ENCODE measurements at regions not wholly inside any gene's neighbourhood (a gene's known extent, or its start where the extent isn't known, plus 50 kb on each side); places are given as distances from the start of the nearest gene placed in this dataset.

GRCh38 chr1:23614032-23614660, 54.8 kb upstream of the ID3 start:
- no peak for DNase-seq

GRCh38 chr1:23613191-23614031, 54.1 kb upstream of the ID3 start:
- no peak for DNase-seq

GRCh38 chr1:23611601-23612327, 52.5 kb upstream of the ID3 start:
- no peak for DNase-seq

- DNase-seq, result no peak
Measured at GRCh38 chr1:23610677-23611076, 51.4 kb upstream of the ID3 start.

GRCh38 chr1:23609971-23610370, 50.7 kb upstream of the ID3 start:
- no peak for DNase-seq
